ENCODE measurements at regions not wholly inside any gene's neighbourhood (a gene's known extent, or its start where the extent isn't known, plus 50 kb on each side); places are given as distances from the start of the nearest gene placed in this dataset.

GRCh38 chr19:5394551-5395505 is 54.2 kb upstream of the PTPRS start:
- no peak for TF ChIP-seq TAF1 (IDR thresholded peaks at IDR 0.05; ENCODE audit: low read depth)
- TF ChIP-seq ZBTB7A (IDR thresholded peaks at IDR 0.05; ENCODE audit: low read depth): no peak
- no peak for TF ChIP-seq EP300 (IDR thresholded peaks at IDR 0.05; ENCODE audit: borderline replicate concordance)
- no peak for TF ChIP-seq REST (IDR thresholded peaks at IDR 0.05; ENCODE audit: low read depth)
- no peak for TF ChIP-seq NFIC (IDR thresholded peaks at IDR 0.05)
- no peak for TF ChIP-seq USF1 (IDR thresholded peaks at IDR 0.05)
- no peak for TF ChIP-seq YY1 (IDR thresholded peaks at IDR 0.05; ENCODE audit: low read depth)
- no peak for TF ChIP-seq CREB1 (IDR thresholded peaks at IDR 0.05; ENCODE audit: low read depth)
- no peak for TF ChIP-seq MAX (IDR thresholded peaks at IDR 0.05)
- TF ChIP-seq RAD21 (IDR thresholded peaks at IDR 0.05; ENCODE audit: low read depth): no peak
- TF ChIP-seq CEBPB (IDR thresholded peaks at IDR 0.05): no peak
- no peak for TF ChIP-seq FOXM1 (IDR thresholded peaks at IDR 0.05; ENCODE audit: borderline replicate concordance, low read depth)
- no peak for TF ChIP-seq TCF12 (IDR thresholded peaks at IDR 0.05; ENCODE audit: low read depth)
- no peak for TF ChIP-seq EGR1 (IDR thresholded peaks at IDR 0.05)

Measured in Ishikawa (cell line).